MM.1S (cell line): ENCODE measurements at regions not wholly inside any gene's neighbourhood (a gene's known extent, or its start where the extent isn't known, plus 50 kb on each side); places are given as distances from the start of the nearest gene placed in this dataset.

Source experiments
- DNase-seq: peaks from one replicate; pipeline ENCODE4 v3.0.0-alpha.2; 2015
- H2AFZ ChIP-seq: fragments of 300-600 bp; sonication (generic); 2 replicates; pipeline ENCODE4 v1.6.0; 2016; ENCODE audit warnings: antibody characterized with exemption, low read length
- H3F3A ChIP-seq: fragments of 300-600 bp; sonication (generic); 2 replicates; pipeline ENCODE4 v1.6.1; 2016; ENCODE audit warnings: mild to moderate bottlenecking, antibody characterized with exemption, low read length, moderate library complexity, mixed read lengths; ENCODE audit not compliant: insufficient read depth
- H3K27ac ChIP-seq: fragments of 300-600 bp; sonication (generic); 2 replicates; pipeline ENCODE4 v1.5.1; 2016; ENCODE audit warnings: mild to moderate bottlenecking, low read length
- H3K27me3 ChIP-seq: fragments of 300-600 bp; sonication (generic); replicated peaks from 2 replicates; pipeline ENCODE4 v1.6.0; 2016; ENCODE audit warnings: low read length; ENCODE audit not compliant: insufficient read depth
- H3K36me3 ChIP-seq: fragments of 300-600 bp; sonication (generic); replicated peaks from 2 replicates; pipeline ENCODE4 v1.6.1; 2016; ENCODE audit warnings: mild to moderate bottlenecking, low read length, mixed read lengths; ENCODE audit not compliant: insufficient read depth
- H3K4me1 ChIP-seq: fragments of 300-600 bp; sonication (generic); 2 replicates; pipeline ENCODE4 v1.6.1; 2016; ENCODE audit warnings: low read length, mixed read lengths
- H3K4me2 ChIP-seq: fragments of 300-600 bp; sonication (generic); 2 replicates; pipeline ENCODE4 v1.6.0; 2016; ENCODE audit warnings: low read depth, low read length
- H3K4me3 ChIP-seq: fragments of 300-600 bp; sonication (generic); 2 replicates; pipeline ENCODE4 v1.5.1; 2016; ENCODE audit warnings: low read length, mixed read lengths
- H3K79me2 ChIP-seq: fragments of 300-600 bp; sonication (generic); 2 replicates; pipeline ENCODE4 v1.6.1; 2016; ENCODE audit warnings: mixed run types, low read length, mixed read lengths
- H3K9ac ChIP-seq: fragments of 300-600 bp; sonication (generic); 2 replicates; pipeline ENCODE4 v1.6.1; 2016; ENCODE audit warnings: low read length, mixed read lengths
- H3K9me2 ChIP-seq: fragments of 300-600 bp; sonication (generic); replicated peaks from 2 replicates; pipeline ENCODE4 v1.6.1; 2016; ENCODE audit warnings: mild to moderate bottlenecking, low read length, mixed read lengths; ENCODE audit not compliant: insufficient read depth
- H3K9me3 ChIP-seq: fragments of 300-600 bp; sonication (generic); replicated peaks from 2 replicates; pipeline ENCODE4 v1.6.1; 2016; ENCODE audit warnings: mild to moderate bottlenecking, low read length, mixed read lengths; ENCODE audit not compliant: insufficient read depth
- H4K20me1 ChIP-seq: fragments of 300-600 bp; sonication (generic); 2 replicates; pipeline ENCODE4 v1.6.1; 2016; ENCODE audit warnings: mild to moderate bottlenecking, low read length, moderate library complexity, mixed read lengths; ENCODE audit not compliant: insufficient read depth
- CTCF ChIP-seq: fragments of 300-600 bp; sonication (generic); IDR thresholded peaks from 2 replicates; pipeline ENCODE4 v1.5.1; 2016; ENCODE audit warnings: antibody characterized with exemption, low read length, mixed read lengths
- EZH2 ChIP-seq: fragments of 300-600 bp; sonication (generic); optimal IDR thresholded peaks from 2 replicates; pipeline ENCODE3; 2017; ENCODE audit warnings: low read depth, mild to moderate bottlenecking, antibody characterized with exemption, low read length, mixed read lengths
- EZH2phosphoT487 ChIP-seq: fragments of 300-600 bp; sonication (generic); IDR thresholded peaks from 2 replicates; pipeline ENCODE4 v1.6.1; 2018; ENCODE audit warnings: antibody characterized with exemption, low read length

- TF ChIP-seq CTCF (no peak), EZH2phosphoT487 (no peak), EZH2 (no peak)
- no peaks in the 10 kb centered on the region for H3K27me3 ChIP-seq
- H3K9me3 ChIP-seq = no peaks in the 10 kb centered on the region
- peaks cover 9% of the 10 kb centered on the region for H3K4me1 ChIP-seq
- no peak overlapping the region for H3K9ac ChIP-seq
- no peaks in the 10 kb centered on the region for H3K9me2 ChIP-seq
- H3K36me3 ChIP-seq = no peaks in the 10 kb centered on the region
- H2AFZ ChIP-seq = no peak overlapping the region
- H3K4me2 ChIP-seq = no peak overlapping the region
- H3K4me3 ChIP-seq = no peak overlapping the region
- peak; percentile 24 for DNase-seq
- no peaks in the 10 kb centered on the region for H3F3A ChIP-seq
- no peaks in the 10 kb centered on the region for H3K79me2 ChIP-seq
- H4K20me1 ChIP-seq = no peaks in the 10 kb centered on the region
- no peak overlapping the region for H3K27ac ChIP-seq
Measured at GRCh38 chr12:127310548-127310947, 956.4 kb upstream of the TMEM132C start.

- H2AFZ ChIP-seq = no peak overlapping the region
- no peaks in the 10 kb centered on the region for H3F3A ChIP-seq
- no peaks in the 10 kb centered on the region for H4K20me1 ChIP-seq
- H3K27ac ChIP-seq = no peak overlapping the region
- no peaks in the 10 kb centered on the region for H3K9me2 ChIP-seq
- H3K4me3 ChIP-seq = no peak overlapping the region
- H3K79me2 ChIP-seq = no peaks in the 10 kb centered on the region
- H3K4me2 ChIP-seq = no peak overlapping the region
- H3K9ac ChIP-seq = no peak overlapping the region
- peaks cover 9% of the 10 kb centered on the region for H3K4me1 ChIP-seq
- H3K9me3 ChIP-seq = no peaks in the 10 kb centered on the region
- H3K36me3 ChIP-seq = no peaks in the 10 kb centered on the region
- DNase-seq = no peak
- H3K27me3 ChIP-seq = no peaks in the 10 kb centered on the region
- TF ChIP-seq EZH2phosphoT487 = no peak
Measured at GRCh38 chr12:127311720-127312364, 955.1 kb upstream of the TMEM132C start.

- no peak for TF ChIP-seq EZH2
- TF ChIP-seq CTCF = no peak
- no peak for TF ChIP-seq EZH2phosphoT487
- H4K20me1 ChIP-seq = no peaks in the 10 kb centered on the region
- H3K27me3 ChIP-seq = no peaks in the 10 kb centered on the region
- no peaks in the 10 kb centered on the region for H3K9me3 ChIP-seq
- peaks cover 6% of the 10 kb centered on the region; the same call in 1 of the 2 replicates for H3F3A ChIP-seq
- no peaks in the 10 kb centered on the region for H3K79me2 ChIP-seq
- DNase-seq = peak; percentile 53
- H3K4me3 ChIP-seq = no peak overlapping the region
- H3K4me1 ChIP-seq = peaks cover 26% of the 10 kb centered on the region
- peak overlapping the region; percentile 37; the same call in 1 of the 2 replicates for H3K9ac ChIP-seq
- no peaks in the 10 kb centered on the region for H3K36me3 ChIP-seq
- peak overlapping the region; percentile 39; the same call in 1 of the 2 replicates for H3K4me2 ChIP-seq
- H2AFZ ChIP-seq = peak overlapping the region; percentile 63
- peak overlapping the region; percentile 79 for H3K27ac ChIP-seq
- H3K9me2 ChIP-seq = no peaks in the 10 kb centered on the region
Measured at GRCh38 chr12:127324681-127325080, 942.3 kb upstream of the TMEM132C start.

- Histone ChIP-seq H3K27ac (no peak overlapping the region), H3K9ac (no peak overlapping the region), H3F3A (peaks cover 6% of the 10 kb centered on the region; the same call in 1 of the 2 replicates), H3K4me2 (no peak overlapping the region), H3K9me3 (no peaks in the 10 kb centered on the region), H3K27me3 (no peaks in the 10 kb centered on the region), H4K20me1 (no peaks in the 10 kb centered on the region), H3K79me2 (no peaks in the 10 kb centered on the region), H3K9me2 (no peaks in the 10 kb centered on the region), H3K36me3 (no peaks in the 10 kb centered on the region), H3K4me3 (no peak overlapping the region), H2AFZ (no peak overlapping the region), H3K4me1 (peaks cover 20% of the 10 kb centered on the region)
- TF ChIP-seq EZH2phosphoT487 = no peak
- no peak for TF ChIP-seq EZH2
- no peak for TF ChIP-seq CTCF
- no peak for DNase-seq
Measured at GRCh38 chr12:127327986-127328385, 939.0 kb upstream of the TMEM132C start.
